Karpas-422 (cell line): ENCODE measurements at regions not wholly inside any gene's neighbourhood (a gene's known extent, or its start where the extent isn't known, plus 50 kb on each side); places are given as distances from the start of the nearest gene placed in this dataset.

Experiments
- DNase-seq: peaks from one replicate; pipeline ENCODE4 v3.0.0-alpha.2; 2015
- H2AFZ ChIP-seq: fragments of 200-600 bp; sonication (generic); 2 replicates; pipeline ENCODE4 v1.6.1; 2014; ENCODE audit warnings: antibody characterized with exemption, low read length, mixed read lengths
- H3K27ac ChIP-seq: fragments of 200-600 bp; sonication (generic); 2 replicates; pipeline ENCODE4 v1.5.1; 2014; ENCODE audit warnings: mild to moderate bottlenecking, low read length, moderate library complexity
- H3K27me3 ChIP-seq: fragments of 200-600 bp; sonication (generic); 2 replicates; pipeline ENCODE4 v1.6.1; 2014; ENCODE audit warnings: low read length, mixed read lengths
- H3K36me3 ChIP-seq: fragments of 200-600 bp; sonication (generic); 2 replicates; pipeline ENCODE4 v1.6.1; 2014; ENCODE audit warnings: low read length, mixed read lengths; ENCODE audit not compliant: insufficient read depth
- H3K4me1 ChIP-seq: fragments of 200-600 bp; sonication (generic); 2 replicates; pipeline ENCODE4 v1.6.1; 2014; ENCODE audit warnings: mild to moderate bottlenecking, low read length, mixed read lengths
- H3K4me2 ChIP-seq: fragments of 200-600 bp; sonication (generic); 2 replicates; pipeline ENCODE4 v1.6.1; 2014; ENCODE audit warnings: low read length, low read depth, mild to moderate bottlenecking; ENCODE audit not compliant: poor library complexity, severe bottlenecking
- H3K4me3 ChIP-seq: fragments of 200-600 bp; sonication (generic); 2 replicates; pipeline ENCODE4 v1.5.1; 2014; ENCODE audit warnings: mild to moderate bottlenecking, antibody characterized with exemption, low read length, mixed read lengths
- H3K79me2 ChIP-seq: fragments of 200-600 bp; sonication (generic); 2 replicates; pipeline ENCODE4 v1.6.1; 2014; ENCODE audit warnings: mild to moderate bottlenecking, low read length, mixed read lengths
- H3K9ac ChIP-seq: fragments of 200-600 bp; sonication (generic); 2 replicates; pipeline ENCODE4 v1.6.0; 2014; ENCODE audit warnings: low read length
- H3K9me2 ChIP-seq: fragments of 200-600 bp; sonication (generic), shearing (Covaris generic); replicated peaks from 2 replicates; pipeline ENCODE4 v1.6.0; 2014; ENCODE audit warnings: mild to moderate bottlenecking, low read length, moderate library complexity; ENCODE audit not compliant: insufficient read depth
- H3K9me3 ChIP-seq: fragments of 300-700, 200-600 bp; sonication (generic); 2 replicates; pipeline ENCODE4 v1.6.1; 2014; ENCODE audit warnings: low read length, mixed read lengths
- H4K20me1 ChIP-seq: fragments of 200-600 bp; sonication (generic); 2 replicates; pipeline ENCODE4 v1.6.1; 2014; ENCODE audit warnings: mild to moderate bottlenecking, antibody characterized with exemption, low read length, low read depth; ENCODE audit not compliant: insufficient read depth

- Histone ChIP-seq H3K9me3 (no peaks in the 10 kb centered on the region), H3K4me1 (no peaks in the 10 kb centered on the region), H3K9ac (no peak overlapping the region), H2AFZ (no peak overlapping the region), H3K79me2 (no peaks in the 10 kb centered on the region), H3K4me3 (no peak overlapping the region), H3K9me2 (no peaks in the 10 kb centered on the region), H3K36me3 (no peaks in the 10 kb centered on the region), H3K27me3 (no peaks in the 10 kb centered on the region), H3K27ac (no peak overlapping the region), H3K4me2 (no peak overlapping the region), H4K20me1 (no peaks in the 10 kb centered on the region)
- DNase-seq, result no peak
Observed at GRCh38 chr12:30825341-30825740, 70.6 kb upstream of the CAPRIN2 start.

GRCh38 chr12:30824311-30824710 lies 69.6 kb upstream of the CAPRIN2 start:
- H3K79me2 ChIP-seq, result no peaks in the 10 kb centered on the region
- H3K9ac ChIP-seq, result no peak overlapping the region
- no peak for DNase-seq
- no peak overlapping the region for H3K4me3 ChIP-seq
- H2AFZ ChIP-seq, result no peak overlapping the region
- H3K9me3 ChIP-seq, result no peaks in the 10 kb centered on the region
- no peaks in the 10 kb centered on the region for H3K9me2 ChIP-seq
- no peak overlapping the region for H3K4me2 ChIP-seq
- no peak overlapping the region for H3K27ac ChIP-seq
- no peaks in the 10 kb centered on the region for H3K36me3 ChIP-seq
- H3K4me1 ChIP-seq, result no peaks in the 10 kb centered on the region
- H4K20me1 ChIP-seq, result no peaks in the 10 kb centered on the region
- H3K27me3 ChIP-seq, result no peaks in the 10 kb centered on the region

- Histone ChIP-seq H3K9me2 (no peaks in the 10 kb centered on the region), H3K27me3 (no peaks in the 10 kb centered on the region), H3K27ac (no peak overlapping the region), H3K36me3 (no peaks in the 10 kb centered on the region), H3K4me2 (no peak overlapping the region), H2AFZ (no peak overlapping the region), H3K79me2 (no peaks in the 10 kb centered on the region), H3K9ac (no peak overlapping the region), H3K4me3 (no peak overlapping the region), H4K20me1 (no peaks in the 10 kb centered on the region), H3K4me1 (no peaks in the 10 kb centered on the region), H3K9me3 (no peaks in the 10 kb centered on the region)
- DNase-seq, result no peak
Observed at GRCh38 chr12:30823764-30824163, 69.0 kb upstream of the CAPRIN2 start.

GRCh38 chr12:30823156-30823699 lies 68.5 kb upstream of the CAPRIN2 start:
- no peaks in the 10 kb centered on the region for H3K9me3 ChIP-seq
- no peak overlapping the region for H3K9ac ChIP-seq
- no peak overlapping the region for H3K4me3 ChIP-seq
- H3K9me2 ChIP-seq, result no peaks in the 10 kb centered on the region
- H3K27ac ChIP-seq, result no peak overlapping the region
- no peak overlapping the region for H2AFZ ChIP-seq
- no peak for DNase-seq
- H4K20me1 ChIP-seq, result no peaks in the 10 kb centered on the region
- no peaks in the 10 kb centered on the region for H3K4me1 ChIP-seq
- H3K36me3 ChIP-seq, result no peaks in the 10 kb centered on the region
- H3K27me3 ChIP-seq, result no peaks in the 10 kb centered on the region
- H3K79me2 ChIP-seq, result no peaks in the 10 kb centered on the region
- H3K4me2 ChIP-seq, result no peak overlapping the region

- Histone ChIP-seq H3K36me3 (no peaks in the 10 kb centered on the region), H3K4me3 (no peak overlapping the region), H2AFZ (no peak overlapping the region), H3K27ac (no peak overlapping the region), H3K27me3 (no peaks in the 10 kb centered on the region), H3K9me2 (no peaks in the 10 kb centered on the region), H3K4me2 (no peak overlapping the region), H3K79me2 (no peaks in the 10 kb centered on the region), H4K20me1 (no peaks in the 10 kb centered on the region), H3K4me1 (no peaks in the 10 kb centered on the region), H3K9ac (no peak overlapping the region), H3K9me3 (no peaks in the 10 kb centered on the region)
- DNase-seq, result no peak
Observed at GRCh38 chr12:30822385-30823155, 67.8 kb upstream of the CAPRIN2 start.

GRCh38 chr12:30820406-30820946 lies 65.7 kb upstream of the CAPRIN2 start:
- no peaks in the 10 kb centered on the region for H3K9me2 ChIP-seq
- H3K27me3 ChIP-seq, result no peaks in the 10 kb centered on the region
- no peak overlapping the region for H2AFZ ChIP-seq
- H3K4me2 ChIP-seq, result no peak overlapping the region
- no peaks in the 10 kb centered on the region for H3K36me3 ChIP-seq
- no peaks in the 10 kb centered on the region for H4K20me1 ChIP-seq
- no peaks in the 10 kb centered on the region for H3K4me1 ChIP-seq
- no peak for DNase-seq
- no peaks in the 10 kb centered on the region for H3K9me3 ChIP-seq
- H3K27ac ChIP-seq, result no peak overlapping the region
- H3K9ac ChIP-seq, result no peak overlapping the region
- no peaks in the 10 kb centered on the region for H3K79me2 ChIP-seq
- H3K4me3 ChIP-seq, result no peak overlapping the region

- Histone ChIP-seq H3K4me3 (no peak overlapping the region), H2AFZ (no peak overlapping the region), H4K20me1 (no peaks in the 10 kb centered on the region), H3K9me3 (no peaks in the 10 kb centered on the region), H3K9ac (no peak overlapping the region), H3K4me2 (no peak overlapping the region), H3K9me2 (no peaks in the 10 kb centered on the region), H3K27ac (no peak overlapping the region), H3K36me3 (no peaks in the 10 kb centered on the region), H3K27me3 (no peaks in the 10 kb centered on the region), H3K79me2 (no peaks in the 10 kb centered on the region), H3K4me1 (no peaks in the 10 kb centered on the region)
- DNase-seq, result no peak
Observed at GRCh38 chr12:30818562-30818961, 63.8 kb upstream of the CAPRIN2 start.

GRCh38 chr12:30816742-30817465 lies 62.2 kb upstream of the CAPRIN2 start:
- Histone ChIP-seq H3K9me3 (no peaks in the 10 kb centered on the region), H3K27me3 (no peaks in the 10 kb centered on the region), H4K20me1 (no peaks in the 10 kb centered on the region), H3K36me3 (no peaks in the 10 kb centered on the region), H2AFZ (no peak overlapping the region), H3K4me3 (no peak overlapping the region), H3K4me2 (no peak overlapping the region), H3K9me2 (no peaks in the 10 kb centered on the region), H3K4me1 (no peaks in the 10 kb centered on the region), H3K27ac (no peak overlapping the region), H3K9ac (no peak overlapping the region), H3K79me2 (no peaks in the 10 kb centered on the region)
- DNase-seq, result no peak
